NCI-H1105 (cell line): ENCODE measurements at regions not wholly inside any gene's neighbourhood (a gene's known extent, or its start where the extent isn't known, plus 50 kb on each side); places are given as distances from the start of the nearest gene placed in this dataset.

Experiments
- DNase-seq: peaks from one replicate; lab custom pipeline; 2025; lab: John Stamatoyannopoulos, UW

DNA sequence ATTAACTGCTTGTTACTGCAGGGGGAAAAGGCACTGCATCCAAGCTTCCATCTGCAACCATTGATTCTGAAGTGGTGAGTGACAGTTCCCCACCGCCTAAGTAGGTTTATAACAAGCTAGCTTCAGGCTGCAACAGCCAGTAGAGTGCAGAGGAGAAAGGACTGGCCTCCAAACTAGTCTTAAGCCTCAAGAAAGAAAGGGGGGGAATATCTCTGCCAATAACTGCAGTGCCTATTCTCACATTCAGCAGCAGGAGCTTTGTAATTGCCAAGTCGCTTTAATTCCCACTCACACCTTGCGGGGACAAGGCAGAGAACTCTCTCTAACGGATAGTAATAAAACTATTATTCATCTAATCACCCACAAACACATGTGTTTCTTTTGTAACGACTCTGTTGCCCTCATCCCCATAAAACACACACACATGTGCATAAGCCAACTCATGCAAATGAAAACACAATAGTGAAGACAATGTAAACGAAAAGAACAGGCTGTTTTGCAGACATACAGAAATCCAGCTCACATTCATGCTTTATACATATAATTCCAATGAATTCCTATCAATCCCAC lies 1963.3 kb upstream of the PIK3C3 start:
- DNase-seq: no peak

DNA sequence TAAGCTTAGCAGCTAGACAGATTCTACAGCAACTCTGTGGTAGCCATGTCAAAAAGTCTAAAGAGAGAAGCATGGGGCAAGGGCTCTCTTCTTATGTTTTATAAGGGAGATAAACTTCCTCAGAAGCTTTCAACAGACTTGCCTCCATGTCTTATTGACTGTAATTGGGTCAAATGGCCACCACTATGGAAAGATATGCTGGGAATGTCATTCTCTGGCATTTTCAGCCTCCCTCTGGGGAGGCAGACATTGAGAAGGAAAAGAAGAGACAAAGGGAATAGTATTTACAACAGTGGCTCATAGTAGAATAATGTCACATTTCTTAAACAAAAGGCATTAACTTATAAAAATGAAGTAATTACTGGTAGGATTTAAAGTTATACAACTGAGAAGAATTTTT lies 1964.5 kb upstream of the PIK3C3 start:
- DNase-seq: no peak

DNA sequence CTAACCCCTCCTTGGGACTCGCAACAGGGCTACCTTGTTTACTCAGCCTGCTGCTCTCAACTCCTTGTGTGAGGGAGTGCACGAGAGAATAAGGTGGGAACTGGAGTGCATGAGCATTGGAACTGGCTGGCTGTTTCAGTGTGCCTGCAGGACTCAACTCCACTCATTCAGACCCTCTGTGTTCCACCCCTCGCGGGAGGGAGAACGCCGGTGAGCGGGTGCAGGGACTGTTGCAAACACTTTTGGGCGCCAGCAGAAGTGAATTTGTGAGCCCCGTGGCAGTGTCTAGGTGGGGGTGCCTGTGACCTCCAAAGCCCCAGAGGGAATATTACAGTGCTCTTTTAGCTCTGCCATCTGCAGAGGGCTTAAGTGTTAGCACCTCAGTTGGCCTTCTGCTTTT lies 1978.3 kb upstream of the PIK3C3 start:
- DNase-seq: no peak

DNA sequence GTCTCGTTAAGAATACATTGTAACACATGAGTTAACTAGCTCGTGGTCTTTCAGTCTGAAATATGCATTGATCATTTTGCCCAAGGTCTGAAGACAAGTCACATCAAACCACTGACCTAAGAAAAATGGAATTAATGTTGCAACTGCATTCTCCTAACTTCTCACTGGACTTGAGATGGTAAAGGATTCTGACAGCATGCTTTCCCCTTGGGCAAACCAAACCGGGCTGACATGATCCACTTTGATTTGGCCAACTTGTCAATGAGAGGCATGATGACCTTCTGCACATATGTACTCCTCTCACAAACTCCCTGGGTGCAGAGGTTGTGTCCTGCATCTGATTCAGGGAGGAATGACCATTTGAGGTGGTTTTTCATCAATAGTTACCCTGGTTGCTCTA lies 1982.5 kb upstream of the PIK3C3 start:
- no peak for DNase-seq

DNA sequence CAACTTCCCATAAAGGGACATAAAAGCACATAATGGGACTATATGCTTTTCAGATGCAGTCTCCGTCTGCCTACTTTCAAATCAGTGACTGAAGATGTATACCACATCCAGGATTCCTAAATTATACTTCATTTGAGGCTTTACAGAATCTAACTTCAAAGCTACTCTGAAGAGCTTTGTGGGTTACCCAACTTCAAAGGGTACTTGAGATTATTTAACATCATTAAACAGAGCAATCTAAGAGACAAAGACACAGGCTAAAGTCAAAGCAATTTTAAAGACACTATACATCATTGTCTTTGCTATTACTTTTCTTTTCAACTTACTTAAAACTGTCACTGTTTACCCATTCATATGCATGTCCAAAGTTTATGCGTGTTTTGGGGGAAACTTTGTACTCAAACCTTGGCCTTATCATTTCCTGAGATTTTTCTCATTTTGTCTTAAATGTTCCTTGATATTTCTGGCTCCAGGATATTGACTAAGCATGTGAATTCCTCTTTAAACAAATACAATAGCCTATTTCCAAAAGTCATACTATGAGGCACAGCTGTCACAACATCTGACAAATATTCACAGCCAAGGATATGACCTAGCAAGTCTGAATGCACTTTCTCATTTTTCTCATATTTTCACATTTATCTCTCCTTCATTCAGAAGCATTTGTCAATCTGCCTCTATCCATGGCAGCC lies 1985.1 kb upstream of the PIK3C3 start:
- no peak for DNase-seq

DNA sequence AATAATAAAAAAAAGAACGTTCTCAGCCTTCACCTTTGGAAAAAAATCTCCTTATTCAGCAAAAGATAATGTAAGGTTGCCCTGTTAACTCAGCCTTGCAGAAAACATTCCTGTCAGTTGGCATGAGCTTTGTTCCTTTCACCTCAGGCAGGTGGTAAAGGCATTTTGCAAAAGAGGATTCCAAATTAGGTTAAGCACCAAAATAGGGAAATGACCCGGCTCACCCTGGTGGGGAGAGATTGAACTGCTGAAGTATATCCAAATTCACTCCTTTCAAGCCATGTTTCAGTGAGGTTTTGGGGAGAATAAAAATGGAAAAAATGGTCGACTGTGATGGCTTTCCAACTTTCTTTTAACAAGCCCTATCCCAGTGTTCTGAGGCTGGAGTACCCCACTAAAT lies 1988.8 kb upstream of the PIK3C3 start:
- peak; percentile 7 for DNase-seq

DNA sequence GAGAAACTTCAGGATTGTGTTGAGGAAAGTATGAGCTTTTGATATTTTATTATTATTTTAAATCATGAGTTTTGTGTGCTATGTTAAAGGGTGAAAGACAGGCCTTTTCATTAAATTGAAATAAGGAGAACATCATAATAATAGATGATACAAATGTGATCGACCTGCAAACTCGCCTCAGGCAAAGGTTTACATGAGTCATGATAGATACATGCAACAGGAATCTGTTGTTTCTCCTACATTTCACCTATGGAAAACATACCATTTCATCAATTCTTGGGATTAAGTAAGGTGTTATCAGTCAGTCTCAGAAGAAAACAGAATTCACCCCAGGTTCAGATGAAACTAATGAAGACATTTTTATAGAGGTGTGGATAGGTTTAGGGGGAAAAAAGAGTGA lies 1992.5 kb upstream of the PIK3C3 start:
- DNase-seq: no peak

DNA sequence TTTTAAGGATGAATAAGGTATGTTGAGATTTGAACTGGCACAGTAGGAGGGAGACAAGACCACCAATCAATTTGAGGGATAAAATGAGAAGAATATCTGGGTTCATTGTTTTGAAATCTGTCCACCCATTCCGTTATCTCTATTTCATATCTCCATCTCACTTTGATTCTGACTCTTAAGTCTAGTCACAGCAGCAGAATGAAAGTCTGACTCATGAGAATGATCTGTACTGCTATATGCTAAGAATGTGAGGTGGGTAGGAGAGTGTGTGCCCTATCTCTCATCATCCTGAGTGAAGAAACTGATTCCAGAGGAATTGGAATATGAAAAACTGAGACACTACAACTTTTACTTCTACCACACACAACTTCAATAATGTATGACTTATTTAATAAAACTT lies 1994.5 kb upstream of the PIK3C3 start:
- DNase-seq: no peak

DNA sequence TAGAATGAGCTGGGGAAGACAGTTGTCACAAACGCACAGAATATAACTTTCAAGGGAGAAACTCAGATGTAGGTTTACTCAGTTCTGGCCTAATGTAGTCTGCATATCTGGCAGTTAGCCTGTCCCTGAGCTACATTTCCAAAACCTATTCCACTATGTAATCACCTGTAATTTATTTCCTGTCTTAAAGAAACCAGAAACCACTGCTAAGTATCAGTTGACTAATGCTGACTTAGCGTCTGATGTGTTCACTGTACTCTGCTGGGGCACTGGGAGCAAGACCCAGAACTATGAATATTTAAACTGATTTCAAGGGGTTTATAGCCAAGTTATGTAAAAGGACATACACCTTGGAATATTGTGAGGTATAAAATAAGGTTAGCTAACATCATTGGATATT lies 1995.2 kb upstream of the PIK3C3 start:
- no peak for DNase-seq

DNA sequence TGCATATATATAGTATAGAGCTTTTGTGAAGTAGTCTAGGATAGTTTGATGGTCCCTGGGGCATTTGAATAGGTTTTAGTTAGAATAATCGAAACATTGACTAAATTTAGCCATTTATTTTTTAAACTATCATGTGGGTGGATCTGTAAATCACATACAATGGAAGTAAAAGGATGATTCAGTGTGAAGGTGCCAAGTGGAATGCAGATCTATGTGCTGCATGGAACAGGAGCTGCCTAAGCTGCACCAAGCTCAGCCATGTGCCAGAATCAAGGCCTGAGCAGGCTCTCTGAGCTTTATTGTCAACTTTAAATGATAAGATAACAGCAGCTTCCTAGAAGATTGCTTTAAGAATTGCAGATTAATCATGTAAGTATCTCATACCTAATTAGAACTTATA lies 1996.2 kb upstream of the PIK3C3 start:
- no peak for DNase-seq

DNA sequence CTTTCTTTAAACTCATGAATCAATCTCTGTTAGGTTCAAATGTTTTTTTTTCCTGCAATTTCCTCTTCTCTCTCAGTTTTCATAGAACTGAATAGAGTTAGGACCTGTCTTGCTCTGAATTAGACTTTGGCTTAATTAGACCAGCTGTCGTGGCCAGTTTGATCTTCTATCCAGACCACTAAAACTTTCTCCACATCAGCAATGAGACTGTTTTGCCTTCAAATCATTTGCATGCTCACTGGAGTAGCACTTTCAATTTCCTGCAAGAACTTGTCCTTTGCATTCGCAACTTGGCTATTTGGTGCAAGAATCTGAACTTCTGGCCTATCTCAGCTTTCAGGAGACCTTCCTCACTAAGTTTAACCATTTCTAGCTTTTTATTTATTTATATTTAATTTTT lies 2002.2 kb upstream of the PIK3C3 start:
- no peak for DNase-seq

DNA sequence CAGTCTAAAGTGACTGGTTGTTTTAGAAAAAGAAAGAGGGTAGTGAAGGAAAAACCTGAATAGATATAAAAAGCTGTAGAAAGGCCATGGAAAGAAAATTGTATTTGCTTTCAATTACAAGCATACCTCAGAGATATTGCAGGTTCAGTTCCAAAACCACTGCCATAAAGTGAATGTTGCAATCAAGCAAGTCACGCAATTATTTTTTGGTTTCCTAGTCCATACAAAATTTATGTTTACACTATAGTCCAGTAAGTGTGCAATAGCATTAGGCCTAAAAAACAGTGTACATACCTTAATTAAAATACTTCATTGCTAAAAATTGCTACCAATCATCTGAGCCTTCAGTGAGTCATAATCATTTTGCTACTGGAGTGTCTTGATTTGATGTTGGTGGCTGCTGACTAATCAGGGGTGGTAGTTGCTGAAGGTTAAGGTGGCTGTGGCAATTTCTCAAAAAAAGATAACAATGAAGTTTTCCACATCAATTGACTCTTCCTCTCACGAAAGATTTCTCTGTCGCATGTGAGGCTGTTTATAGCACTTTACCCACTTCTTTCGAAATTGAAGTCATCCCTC lies 2003.8 kb upstream of the PIK3C3 start:
- DNase-seq: no peak

DNA sequence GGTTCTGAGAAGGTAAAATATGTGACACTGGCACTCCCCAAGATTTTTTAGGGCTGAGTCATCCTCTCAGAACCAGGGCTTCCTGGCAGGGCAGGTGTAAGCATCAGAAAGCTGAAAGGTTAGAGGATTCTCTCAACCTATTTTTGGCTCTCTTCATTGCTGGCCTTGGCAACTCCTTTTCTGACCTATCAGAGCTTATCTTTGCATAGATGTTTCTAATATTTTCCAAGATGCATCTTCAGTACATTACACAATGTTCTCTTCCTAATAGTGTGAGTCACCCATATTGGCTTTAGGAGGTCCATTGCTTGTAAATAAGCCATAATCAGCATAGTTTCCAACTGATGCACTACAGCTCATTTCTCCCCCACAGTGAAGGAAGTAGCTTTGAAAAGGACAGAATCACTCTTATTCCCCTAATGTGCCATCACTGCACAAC lies 2008.4 kb upstream of the PIK3C3 start:
- DNase-seq: no peak

DNA sequence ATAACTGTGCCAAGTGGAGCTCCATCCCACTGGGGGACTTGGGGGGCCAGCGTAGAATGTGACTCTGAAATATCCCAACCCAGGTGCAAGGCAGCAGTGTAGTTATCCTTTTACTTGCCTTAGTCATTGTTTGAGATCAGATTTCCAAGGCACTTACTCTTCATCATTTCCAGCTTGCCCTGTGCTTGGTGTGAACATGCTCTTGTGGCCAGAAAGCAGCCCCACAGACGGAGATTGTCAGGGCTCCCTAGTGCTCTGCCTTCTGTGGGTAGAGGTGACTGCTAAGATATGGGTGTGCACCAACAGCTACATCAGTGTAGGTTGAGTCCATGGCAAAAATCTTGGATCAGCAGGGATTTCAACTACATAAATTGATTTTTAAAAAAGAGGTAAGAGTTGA lies 2010.0 kb upstream of the PIK3C3 start:
- no peak for DNase-seq

DNA sequence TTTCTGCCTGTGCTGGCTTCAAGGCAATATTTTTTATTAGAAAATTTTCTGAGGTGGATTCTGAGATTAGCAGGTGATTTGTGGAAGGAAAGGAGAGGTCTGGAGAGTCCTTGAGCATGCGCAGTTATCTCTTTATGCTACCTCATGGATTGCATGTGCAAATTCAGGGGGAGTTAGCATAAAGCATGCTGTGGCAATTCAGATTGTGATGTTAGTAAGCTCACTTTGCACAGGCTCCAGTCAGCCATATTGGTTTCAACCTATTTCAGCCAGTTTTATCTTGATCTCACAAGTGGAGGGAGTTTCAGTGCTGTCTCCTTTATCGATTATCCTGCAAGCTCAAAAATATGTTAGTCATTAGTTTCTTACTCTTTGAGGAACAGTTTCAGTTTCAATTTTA lies 2012.3 kb upstream of the PIK3C3 start:
- no peak for DNase-seq

DNA sequence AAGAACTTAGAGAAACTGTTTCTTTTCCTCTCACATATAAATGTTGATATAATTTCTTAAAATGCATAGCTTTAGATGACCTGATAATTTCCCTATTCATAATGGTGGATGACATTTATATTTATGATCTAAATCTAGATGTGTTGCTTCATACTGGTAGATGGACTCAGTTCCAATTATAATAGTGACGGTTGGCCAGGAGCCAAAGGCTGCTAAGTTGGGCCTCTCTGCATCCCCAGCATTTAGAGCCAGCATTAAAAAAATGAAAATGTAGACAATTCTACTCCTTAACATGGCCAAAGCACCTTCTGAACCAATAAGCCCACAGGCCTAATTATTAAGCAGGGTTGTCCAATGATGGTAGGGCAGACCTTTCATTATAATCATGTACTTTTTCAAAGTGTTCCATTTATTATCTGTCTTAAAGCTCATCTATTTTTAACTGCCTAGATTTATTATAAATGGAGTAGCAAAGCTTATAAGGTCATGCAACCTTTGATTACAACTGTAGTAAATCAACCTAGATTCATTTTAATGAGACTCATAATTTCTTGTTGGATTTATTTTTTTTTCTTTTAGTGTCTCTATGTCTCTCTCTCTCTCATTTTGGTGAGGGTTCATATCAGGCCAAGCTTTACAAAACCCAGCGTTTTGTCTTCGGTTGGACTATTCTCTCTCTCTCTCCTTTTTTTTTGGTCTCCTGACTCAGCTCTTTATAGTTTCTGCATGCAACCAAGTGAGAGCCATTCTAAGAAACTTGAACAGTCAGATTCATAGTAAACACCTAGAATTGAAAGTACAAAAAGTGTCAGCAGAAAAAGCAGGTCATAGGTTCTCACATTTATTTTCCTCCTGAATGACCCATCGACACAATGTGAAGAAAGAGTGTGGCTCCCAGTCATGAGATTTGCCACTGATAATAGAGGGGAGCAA lies 2016.1 kb upstream of the PIK3C3 start:
- peak; percentile 17 for DNase-seq

DNA sequence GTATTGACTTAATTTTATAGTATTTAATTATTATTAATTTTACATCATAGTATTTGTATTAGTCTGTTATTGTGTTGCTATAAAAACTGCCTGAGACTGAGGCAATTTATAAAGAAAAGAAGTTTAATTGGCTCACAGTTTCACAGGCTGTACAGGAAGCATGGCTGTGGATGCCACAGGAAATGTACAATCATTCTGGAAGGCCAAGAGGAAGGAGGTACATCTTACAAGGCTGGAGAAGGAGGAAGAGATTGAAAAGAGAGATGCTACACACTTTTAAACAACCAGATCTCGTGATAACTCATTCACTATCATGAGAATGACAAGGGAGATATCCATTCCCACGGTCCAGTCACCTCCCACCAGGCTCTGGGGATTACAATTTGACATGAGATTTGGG lies 2019.4 kb upstream of the PIK3C3 start:
- no peak for DNase-seq

DNA sequence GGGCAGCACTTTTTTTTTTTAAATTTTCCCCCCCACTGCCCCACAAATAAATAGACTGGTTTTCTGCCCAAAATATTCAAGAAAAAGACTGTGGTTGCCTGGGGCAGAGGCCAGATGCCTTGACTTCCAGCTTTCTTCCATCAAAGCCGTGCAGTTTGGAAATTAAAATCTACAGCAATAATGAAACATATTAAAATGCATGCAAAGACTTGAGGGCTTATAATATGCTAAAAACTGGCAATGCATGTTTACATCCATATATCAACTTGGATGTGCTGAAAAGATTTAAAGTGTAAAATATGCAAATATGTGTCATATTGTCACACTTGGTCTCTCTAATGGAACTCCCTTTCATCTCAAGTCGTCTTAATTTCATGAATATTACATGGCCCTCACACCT lies 2036.2 kb upstream of the PIK3C3 start:
- no peak for DNase-seq

DNA sequence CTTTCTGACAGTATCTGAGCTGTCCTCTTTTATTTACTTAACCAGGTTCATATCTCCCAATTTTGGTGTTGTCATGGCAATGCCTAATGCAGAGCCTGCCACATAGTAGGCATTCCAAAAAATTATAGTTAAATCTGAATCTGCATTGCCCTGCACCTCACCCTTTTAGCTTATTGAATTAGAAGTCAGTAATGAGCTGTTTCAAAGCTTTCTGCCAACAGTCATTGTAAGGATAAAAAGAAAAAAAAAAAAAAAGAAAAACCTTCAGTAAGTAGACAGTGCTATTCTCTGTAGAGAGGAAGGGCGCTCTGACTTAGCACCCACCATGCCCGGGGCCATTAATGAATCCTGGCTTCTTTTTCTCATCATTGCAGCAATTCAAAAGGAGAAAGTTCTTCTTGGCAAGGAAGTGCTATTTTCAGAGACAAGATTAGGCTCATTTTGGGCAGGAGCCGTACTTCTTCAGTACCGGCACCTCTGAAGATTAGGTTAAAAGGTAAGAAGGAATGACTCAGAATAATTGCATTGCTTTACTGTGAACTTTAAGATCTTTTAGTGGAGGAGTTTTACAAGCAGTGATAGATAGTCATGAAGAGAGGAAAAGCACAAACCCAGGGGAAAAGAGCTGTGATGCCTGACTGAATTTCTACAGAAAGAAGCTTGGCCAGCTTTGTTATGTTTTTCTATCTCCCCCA lies 2041.2 kb upstream of the PIK3C3 start:
- DNase-seq: no peak

DNA sequence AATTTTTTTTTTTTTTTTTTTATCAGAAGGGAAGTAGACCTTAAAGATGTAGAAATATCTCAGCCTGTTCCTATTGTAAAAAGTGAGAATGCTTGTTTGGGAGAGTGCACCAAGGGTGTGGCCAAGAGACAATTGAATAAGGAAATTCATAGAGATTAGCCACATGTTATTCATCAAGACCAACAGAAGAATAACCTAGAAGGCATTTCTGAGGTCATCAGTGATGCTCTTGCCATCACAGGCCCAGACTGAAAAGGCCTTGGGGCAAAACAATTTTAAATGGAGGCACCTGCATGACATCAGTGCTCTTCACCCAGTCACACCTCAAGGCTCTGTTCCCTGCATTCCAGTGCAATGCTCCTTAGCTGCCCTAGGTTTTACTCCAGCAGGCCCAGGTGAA lies 2043.3 kb upstream of the PIK3C3 start:
- DNase-seq: no peak

DNA sequence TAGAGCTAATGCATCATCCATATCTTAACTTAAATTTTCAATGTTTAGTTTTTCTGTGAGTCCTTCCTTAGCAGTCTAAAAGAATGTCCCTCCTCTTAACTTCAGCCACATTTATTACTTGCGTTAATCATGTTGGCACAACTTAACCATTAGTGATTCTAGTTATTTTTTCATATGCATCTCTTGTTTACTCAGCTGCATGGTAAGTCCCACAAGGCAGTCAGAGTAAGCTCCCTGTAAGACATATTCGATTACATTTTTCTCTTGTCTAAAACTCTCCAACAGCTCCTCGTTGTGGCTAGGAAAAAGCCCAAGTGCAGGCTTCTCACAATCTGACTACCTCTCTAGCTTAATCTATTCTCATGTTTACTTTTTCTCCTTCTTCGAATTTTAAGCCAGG lies 2045.3 kb upstream of the PIK3C3 start:
- peak; percentile 33 for DNase-seq

DNA sequence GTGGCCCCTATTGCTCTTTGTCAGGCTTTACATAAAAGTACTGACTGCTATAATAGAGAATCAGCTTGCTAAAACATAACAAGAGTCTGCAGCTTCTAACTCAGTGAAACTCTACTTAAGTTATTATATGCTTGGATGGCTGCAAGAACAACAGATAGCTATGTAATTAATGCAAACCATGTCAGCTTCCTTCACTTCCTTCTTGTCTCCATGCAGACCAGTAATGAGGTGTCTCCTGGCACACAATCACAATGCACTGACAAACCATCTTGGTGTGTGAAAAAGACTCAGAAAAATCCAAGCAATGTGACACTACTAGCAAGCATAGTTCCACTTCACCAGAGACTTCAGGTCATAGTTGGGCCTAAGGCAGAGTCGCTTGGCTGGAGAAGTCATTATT lies 2068.9 kb upstream of the PIK3C3 start:
- no peak for DNase-seq
